VCaP (cell line): ENCODE measurements at regions not wholly inside any gene's neighbourhood (a gene's known extent, or its start where the extent isn't known, plus 50 kb on each side); places are given as distances from the start of the nearest gene placed in this dataset.

Experiments
- H3K27ac ChIP-seq: fragments of 450-650 bp; 2 replicates; pipeline ENCODE4 v1.5.1; 2017
- CTCF ChIP-seq: fragments of 450-650 bp; conservative IDR thresholded peaks from 2 replicates; pipeline ENCODE4 v1.5.1; 2017; ENCODE audit warnings: mild to moderate bottlenecking, moderate library complexity

- no peak for TF ChIP-seq CTCF
- H3K27ac ChIP-seq = no peak overlapping the region
Measured at GRCh38 chr2:39508198-39508597, 71.1 kb upstream of the MAP4K3 start.

- TF ChIP-seq CTCF = no peak
- no peak overlapping the region for H3K27ac ChIP-seq
Measured at GRCh38 chr2:39510140-39510539, 73.1 kb upstream of the MAP4K3 start.

DNA sequence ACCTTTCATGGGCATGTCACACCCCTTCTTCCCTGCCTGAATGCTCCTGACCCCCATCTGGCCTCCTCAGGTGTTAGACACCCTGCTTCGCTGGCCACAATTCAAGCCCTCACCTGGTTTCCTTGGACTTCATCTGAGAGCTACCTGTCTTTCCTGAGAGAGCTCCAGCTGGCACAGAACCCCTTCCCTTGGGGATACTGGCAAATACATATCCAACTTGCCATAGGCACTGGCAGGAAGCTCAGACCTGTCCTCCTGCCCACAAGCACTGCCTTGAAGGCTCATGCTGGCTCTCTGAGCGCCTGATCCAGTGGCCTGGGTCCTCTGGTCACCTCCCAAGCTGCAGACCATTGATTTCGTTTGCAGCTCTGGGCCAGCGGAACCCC is 74.1 kb upstream of the MAP4K3 start:
- TF ChIP-seq CTCF = no peak

GRCh38 chr2:39511605-39512433 is 74.7 kb upstream of the MAP4K3 start:
- H3K27ac ChIP-seq = no peak overlapping the region; the same call in 1 of the 2 replicates

More for the DNA sequence above, 74.1 kb upstream of the MAP4K3 start:
- no peak overlapping the region; the same call in 1 of the 2 replicates for H3K27ac ChIP-seq

GRCh38 chr2:39512434-39512935 is 75.4 kb upstream of the MAP4K3 start:
- no peak overlapping the region for H3K27ac ChIP-seq
- TF ChIP-seq CTCF = no peak

More at GRCh38 chr2:39511605-39512433, 74.7 kb upstream of the MAP4K3 start:
- no peak for TF ChIP-seq CTCF

- H3K27ac ChIP-seq = no peak overlapping the region
Measured at GRCh38 chr2:39512941-39513340, 75.9 kb upstream of the MAP4K3 start.

More at GRCh38 chr2:39512941-39513340, 75.9 kb upstream of the MAP4K3 start:
- TF ChIP-seq CTCF = no peak
